GM21381 (cell line): ENCODE measurements at regions not wholly inside any gene's neighbourhood (a gene's known extent, or its start where the extent isn't known, plus 50 kb on each side); places are given as distances from the start of the nearest gene placed in this dataset.

Source experiments
- ATAC-seq: cut with Tn5 transposase; IDR thresholded peaks from one replicate; pipeline ENCODE4 v1.9.1; 2021; ENCODE audit warnings: mild to moderate bottlenecking, moderate library complexity; ENCODE audit not compliant: unreplicated experiment

DNA sequence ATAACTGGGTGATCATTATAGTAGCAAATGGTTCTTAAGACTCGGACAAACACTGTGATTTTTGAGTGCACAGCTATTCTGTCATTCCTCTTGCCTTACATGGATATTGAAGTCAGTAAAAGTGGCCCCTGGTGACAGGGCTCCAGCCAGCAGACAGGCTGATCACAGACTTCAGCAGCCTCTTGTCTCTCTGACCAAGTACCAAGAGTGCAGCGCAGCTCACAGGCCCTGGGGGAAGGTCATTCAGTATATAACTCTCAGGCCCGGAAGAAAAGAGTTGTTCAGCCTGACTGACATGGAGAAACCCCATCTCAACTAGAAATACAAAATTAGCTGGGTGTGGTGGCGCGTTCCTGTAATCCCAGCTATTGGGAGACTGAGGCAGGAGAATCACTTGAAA lies 202.6 kb downstream of the HRH4 start:
- ATAC-seq = no peak

DNA sequence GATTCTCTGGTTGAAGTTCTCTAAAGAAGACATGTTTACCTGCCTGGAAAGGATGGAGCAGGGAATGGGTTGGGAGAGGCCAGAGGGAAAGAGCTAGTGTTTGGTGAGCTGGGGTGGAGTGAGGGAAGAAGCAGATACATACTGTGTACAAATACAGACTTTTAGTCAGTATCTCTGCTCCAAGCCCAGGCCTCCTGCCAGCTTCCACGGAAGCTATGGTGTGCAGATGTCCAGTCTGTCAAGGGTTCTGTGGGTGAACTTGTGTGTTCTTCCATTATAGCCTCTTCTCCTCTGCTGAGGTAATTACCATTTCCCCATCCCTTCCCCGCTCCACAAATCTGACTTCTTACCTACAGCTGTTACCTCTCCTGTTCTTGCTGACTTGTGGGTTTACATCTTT lies 208.6 kb downstream of the HRH4 start:
- ATAC-seq = no peak

DNA sequence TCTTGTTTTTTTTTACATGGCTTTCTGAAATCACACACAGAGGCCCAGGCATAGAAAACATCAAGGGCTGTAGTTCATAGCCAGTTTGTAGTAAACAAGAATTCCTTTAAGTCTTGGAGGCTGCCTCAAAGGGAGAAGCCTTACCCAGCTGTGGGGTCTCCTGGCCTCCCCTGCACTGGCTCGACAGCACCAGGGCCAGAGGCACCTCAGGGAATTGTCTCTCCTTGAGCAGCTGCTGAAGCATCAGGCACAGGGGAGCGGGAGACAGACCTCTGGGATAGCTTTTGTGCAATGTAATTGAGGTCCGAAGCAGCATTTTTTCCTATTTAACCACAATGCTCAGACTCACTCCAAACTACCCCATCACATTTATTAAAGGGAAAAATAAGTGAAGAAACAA lies 209.1 kb downstream of the HRH4 start:
- no peak for ATAC-seq

DNA sequence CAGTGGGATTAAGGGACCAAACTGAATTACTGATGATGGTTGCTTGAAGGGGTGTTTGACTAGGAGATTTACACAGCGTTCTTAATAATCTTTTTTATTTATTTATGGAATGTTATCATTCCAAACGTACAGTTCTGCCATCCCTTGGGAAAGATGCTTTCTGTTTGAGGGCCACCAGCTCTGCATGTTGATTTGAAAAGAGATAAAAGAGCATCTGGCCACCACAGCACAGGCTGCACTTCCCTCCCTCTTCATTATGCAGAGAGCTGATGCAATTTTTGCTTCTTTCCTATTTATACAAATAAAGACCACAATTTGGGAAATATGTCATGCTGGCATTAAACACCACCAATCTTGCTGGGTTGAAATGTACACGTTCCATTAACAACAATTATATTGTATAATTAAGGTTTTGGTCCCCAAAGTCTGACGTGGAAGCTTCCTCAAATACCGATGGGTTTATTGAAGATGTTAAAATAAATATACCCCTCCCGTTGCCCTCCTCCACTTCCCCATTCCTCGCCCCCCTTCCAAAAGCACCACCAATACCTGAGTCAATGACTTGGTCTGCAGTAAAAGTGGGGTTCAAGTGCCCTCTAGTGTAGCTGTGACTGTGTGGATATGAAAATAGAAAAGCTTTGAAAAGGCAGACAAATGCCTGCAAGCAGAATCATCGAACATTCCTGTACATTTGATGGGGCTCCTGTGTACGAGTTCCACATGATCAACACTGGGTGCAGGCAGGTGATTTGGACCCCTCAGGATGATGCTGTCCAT lies 211.9 kb downstream of the HRH4 start:
- ATAC-seq = no peak

DNA sequence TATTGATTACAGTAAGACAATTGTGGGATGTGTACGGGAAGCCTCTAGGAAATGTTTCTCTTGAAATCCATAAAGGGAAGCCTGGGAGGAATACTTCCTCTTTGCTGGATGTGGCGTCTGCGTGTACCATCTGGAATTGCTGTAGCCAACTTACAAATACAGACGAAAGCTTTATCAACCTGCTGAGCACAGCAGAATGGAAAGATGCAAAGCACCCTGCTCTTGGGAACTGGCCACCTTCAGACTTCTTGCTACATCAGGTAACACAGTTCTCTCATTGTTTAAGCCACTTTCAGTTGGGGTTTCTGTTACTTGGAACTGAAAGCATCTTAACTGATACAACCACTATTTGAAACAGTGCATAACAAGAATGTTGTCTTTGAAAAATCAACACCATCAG lies 213.8 kb downstream of the HRH4 start:
- no peak for ATAC-seq

DNA sequence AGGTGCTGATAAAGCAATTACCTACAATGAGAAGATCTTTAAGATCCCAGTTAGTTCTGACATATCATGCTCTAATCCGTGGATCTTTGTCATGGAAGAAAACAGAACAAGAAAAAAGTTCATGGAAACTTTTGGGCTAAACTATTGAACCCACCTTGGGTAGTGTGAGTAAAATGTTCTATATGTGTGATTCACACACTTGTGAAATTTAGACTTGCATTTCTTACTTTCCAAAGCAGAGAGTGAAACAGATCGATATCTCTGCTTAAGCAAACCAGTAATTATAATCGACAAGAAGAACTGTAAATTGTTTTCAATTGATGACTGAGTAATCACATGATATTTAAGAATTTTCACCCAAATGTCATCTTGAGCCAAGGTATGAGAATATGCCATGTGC lies 214.2 kb downstream of the HRH4 start:
- no peak for ATAC-seq

DNA sequence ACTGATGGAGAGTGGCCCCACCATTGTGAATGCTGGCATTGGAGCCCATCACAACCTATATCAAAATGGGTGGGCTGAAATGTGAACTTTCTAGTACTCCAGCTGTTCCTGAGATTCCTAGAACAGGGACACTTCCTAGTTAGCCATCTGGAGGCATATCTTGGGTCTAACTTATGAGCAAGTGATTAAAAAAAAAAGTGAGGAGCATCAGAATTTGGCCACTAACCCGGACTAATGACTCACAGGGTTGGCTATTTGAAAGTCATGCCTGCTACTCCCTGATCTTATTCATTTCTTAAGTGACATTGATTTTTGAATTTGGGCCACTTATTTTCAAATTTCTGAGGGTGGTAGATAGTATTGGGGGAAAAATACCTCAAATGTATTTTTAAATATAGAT lies 216.6 kb downstream of the HRH4 start:
- ATAC-seq = no peak

DNA sequence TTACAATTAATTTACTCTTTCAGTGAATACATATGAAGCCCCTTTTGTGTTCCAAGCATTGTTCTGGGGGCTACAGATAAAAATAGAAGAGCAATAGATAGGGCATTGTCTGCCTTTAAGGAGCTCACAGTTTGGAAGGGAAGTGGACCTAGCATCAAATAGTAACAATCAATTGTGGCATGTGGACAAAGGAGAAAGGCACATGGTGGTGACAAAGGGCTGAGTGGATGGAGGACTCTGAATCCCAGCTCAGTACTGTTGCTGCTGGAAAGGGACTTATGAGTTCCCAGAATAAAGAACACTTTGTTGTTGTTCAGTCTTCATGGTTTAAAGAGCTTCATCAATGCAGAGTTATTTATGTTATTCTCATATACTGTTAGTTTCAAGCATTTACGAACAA lies 217.7 kb downstream of the HRH4 start:
- no peak for ATAC-seq

DNA sequence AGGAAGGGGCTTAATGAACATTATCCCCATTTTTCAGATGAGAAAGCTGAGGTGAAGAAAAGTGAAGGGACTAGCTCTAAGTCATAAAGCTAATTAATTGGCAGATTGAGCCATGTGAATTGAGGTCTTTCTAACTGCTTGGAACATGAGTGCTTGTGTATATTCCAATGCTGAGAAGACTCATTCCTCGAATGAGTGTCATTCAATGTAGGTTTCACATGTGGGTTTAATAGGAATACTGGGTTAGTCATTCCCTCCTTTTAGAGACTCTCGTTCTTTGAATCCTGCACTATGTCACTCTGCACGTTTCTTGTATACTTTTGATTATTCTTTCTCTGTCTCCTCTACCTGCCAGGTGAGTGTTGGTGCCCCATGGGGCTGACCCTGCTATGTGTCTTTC lies 218.2 kb downstream of the HRH4 start:
- no peak for ATAC-seq

DNA sequence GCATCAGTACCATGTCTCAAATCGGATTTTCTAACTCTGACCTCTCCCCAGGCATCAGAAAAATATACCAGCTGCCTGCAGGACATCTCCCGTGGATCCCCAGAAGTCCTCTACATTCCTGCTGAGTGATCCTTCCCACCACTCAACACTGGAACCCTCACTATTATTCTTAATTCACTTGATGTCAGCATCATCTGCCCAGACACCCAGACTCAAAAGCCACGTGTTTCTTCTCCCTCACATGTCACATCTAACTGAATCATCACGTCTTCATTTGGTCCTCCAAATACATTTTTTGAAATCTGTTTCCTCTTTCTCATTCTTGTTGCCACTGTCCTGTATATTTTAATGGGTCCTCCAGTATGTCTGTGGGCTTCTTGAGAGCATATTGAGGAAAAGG lies 218.6 kb downstream of the HRH4 start:
- ATAC-seq = no peak

DNA sequence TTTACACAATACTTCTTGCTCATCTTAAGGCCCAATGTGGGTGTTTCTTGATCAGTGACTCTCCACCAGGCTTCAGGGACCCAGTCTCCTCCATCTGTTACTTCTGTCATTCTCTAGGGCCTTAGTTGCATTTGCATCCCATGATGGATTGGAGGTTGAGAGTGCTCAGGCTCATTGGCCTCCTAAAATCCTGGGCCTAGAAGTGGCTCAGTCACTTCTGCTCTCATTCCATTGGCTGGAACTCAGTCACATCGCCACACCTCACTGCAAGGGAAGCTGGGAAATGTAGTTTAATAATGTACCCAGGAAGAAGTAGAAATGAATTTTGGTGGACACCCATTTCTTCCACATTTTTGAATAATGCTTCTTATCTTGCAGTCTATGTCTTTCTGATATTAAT lies 223.5 kb downstream of the HRH4 start:
- no peak for ATAC-seq

DNA sequence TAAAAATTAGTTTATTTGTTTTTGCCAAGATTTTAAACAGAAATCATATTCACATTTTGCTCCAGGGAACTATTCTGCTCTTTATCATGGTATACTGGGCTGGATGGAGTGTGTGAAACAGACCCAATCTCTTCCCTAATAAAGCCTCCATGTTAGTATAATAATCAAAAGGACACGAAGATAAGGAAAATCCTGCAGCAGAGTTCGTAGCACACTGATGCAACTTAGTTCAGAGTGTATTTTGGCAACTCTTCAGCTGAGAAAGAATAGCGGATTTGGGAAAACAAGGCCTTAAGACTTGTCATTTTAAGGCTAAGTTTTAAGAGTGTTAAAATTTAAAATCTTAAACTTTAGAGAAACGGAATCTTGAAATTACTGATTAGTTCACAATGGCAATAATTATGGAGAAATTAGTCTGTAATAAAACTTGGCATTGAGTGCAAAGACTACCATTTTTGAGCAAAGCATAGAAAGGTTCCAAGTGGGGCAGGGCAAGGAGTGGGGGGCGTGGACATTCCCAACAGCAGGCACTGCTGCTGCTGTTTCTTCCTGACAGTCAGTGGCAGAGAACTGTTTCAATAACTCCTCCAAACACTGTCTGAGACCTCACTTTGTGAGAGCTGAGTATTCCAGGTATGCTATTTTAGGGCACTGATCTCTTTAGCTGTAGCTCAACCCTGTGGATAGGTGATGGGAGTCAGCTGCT lies 225.0 kb downstream of the HRH4 start:
- no peak for ATAC-seq

DNA sequence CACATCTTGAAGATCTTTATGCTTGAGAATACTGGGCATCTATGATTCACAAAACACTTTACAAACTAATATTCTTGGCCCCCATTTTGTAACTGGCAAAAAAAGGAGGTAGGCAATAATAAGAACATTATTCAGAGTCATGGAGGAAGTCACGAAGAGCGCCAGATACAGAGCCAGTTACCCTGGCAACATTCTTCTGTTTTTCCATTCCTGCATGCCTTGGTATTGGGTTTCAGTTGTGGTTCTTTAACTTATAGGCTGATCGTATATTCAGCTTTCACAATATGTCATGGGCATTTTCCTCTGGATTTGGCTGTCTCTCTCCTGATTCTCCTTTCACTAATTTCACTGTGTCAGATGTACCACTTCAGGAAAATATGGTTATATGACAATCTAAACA lies 234.7 kb downstream of the HRH4 start:
- no peak for ATAC-seq

DNA sequence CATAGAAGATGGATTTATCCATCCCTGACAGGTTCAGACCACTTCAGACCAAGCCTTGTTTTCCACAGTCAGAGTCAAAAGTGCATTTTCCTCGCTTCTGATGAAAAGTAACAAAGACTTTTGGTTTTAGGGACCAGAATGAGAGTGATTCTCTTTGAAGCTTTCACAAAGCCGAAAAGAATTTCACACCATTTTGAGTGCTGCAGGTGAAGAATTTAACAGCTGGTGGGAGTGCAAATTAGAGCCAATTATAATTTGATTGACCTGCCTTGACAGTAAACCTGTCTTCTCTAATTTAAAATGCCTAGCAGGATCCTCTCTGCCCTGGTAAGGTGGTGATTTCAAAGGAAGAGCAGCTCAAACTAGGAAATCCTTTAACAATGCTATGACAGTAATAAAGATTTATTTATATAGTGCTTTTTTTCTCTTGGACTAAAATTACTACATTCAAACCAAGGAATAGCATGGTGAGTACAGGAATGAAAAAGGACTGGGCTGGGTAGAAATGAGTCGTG lies 241.6 kb downstream of the HRH4 start:
- no peak for ATAC-seq

DNA sequence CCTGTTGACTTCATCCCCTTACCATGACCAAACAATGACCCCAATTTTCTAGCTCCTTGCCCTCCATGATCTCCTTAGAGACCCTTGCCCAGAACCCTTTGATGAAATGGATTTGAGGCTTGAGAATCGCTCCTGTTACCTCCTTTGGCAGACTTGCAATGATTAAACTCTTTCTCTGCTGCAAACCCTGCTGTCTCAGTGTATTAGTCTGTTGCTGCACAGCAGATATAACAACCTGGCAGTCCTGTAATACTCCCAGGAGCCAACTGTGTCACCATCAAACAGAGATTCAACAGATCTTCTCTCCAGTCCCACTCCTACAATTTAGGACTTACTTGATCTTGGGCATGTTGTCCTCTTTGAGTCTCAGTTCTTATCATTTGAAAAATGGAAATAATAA lies 242.9 kb downstream of the HRH4 start:
- no peak for ATAC-seq

DNA sequence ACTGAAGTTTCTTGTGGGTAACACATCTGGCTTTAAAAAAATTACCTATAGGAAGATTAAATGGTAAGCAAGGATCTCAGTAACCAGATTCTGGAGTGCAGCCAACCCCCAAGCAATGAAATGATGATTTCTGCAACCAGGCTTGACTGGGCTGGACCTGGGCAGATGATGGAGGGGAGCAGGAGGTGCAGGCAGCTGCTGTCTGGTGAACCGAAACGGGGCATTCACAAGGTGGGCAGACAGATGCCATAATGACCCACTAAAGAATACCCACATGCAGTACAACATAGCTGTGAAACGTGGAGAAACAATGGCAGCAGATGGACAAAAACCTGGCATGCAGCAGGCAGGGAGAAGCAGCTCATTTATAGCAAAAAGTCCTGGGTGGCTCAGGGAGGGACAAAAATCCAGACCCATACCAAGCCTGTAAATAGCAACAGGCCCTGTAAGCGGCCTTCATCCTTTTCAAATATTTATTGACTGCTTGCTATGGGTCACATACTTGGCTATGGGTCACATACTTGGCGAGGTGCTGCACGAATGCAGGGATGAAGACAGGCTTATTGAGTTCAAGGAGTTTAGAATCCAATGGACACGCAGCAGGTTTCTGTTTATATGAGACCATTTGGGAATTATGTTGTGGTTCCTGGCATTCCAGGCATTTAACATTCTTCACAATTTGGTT lies 244.7 kb downstream of the HRH4 start:
- no peak for ATAC-seq

DNA sequence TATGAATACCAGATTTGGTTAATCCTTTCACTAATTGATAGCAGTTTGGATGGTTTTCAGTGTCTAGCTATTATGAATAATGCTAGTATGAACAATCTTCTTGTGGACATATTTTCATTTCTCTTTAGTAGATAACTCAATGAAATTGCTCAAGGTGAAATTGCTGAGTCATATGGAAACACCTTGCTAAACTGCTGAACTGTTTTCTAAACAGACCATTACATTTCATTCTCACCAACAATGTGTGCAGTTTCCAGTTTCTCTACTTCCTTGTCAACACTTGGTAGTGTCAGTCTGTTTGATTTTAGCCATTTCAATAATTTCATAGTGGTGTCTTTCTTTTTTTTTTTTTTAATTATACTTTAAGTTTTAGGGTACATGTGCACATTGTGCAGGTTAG lies 250.0 kb downstream of the HRH4 start:
- ATAC-seq = no peak

DNA sequence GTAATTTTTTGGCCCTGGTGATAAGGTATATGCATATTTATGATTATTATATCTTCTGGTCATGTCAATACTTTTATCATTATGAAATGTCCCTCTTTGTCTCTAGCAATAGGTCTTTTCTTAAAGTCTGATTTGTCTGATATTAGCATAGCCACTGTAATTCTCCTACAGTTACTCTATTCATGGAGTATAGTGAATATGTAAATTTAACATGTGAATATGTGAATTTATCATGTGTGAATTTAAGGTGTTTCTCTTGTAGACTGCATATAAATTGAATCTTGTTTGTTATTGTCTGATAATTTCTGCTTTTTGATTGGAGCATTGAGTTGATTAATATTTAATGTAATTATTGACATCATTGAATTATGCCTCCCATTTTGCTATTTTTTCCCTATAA lies 259.4 kb downstream of the HRH4 start:
- no peak for ATAC-seq

DNA sequence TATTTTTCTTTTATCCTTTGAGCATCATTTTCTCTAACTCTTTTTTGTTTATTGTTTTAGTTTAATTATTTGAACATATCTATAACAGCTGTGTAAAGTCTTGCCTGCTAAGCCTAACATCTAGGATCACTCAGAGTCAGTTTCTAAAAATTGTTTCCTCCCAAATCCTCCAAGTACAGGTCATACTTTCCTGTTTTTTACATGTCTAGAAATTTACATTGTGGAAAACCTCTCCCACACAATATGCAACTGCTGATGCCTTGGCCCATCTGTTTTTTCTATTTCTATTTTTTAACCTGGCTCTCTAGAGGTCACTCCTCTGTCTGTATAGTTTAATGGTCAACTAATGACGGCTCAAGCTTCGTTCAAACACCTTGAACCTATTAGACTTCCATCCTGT lies 261.0 kb downstream of the HRH4 start:
- ATAC-seq = no peak

DNA sequence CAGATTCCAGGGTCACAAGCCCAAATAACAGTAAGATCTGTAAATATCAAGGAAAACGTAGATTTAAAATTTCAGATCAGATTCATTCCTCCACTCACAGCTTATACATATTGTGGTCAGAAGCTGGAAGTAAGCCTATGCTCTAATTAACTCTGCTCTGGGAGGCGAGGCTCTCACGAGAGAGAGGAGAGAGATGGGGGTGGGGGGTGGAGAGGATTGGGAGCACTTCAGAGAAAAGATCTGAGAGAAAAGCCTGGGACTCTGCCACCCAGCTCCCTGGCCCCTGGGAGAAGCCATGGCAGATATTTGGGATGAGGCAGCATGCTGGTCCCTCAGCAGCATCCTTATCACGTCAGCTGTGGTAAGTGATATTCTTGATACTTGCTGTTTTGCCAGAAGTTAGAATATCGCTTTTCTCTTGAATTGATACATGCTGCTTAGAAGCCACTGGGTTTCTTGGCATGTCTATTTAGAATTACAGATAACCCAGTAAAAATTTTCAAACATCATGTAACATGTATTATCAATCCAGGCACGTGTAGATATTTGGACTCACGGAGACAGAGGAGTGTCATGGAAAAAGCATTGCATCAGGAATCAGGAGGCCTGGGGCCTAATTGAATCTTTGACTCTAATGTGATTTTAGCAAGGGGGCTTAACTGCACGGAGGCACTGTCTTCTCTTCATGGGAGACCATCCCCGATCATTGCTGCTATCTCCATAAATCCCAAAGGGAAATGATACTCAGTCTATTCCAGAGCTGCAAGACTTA lies 265.4 kb downstream of the HRH4 start:
- ATAC-seq = no peak
